OCI-LY7 (cell line): ENCODE measurements at regions not wholly inside any gene's neighbourhood (a gene's known extent, or its start where the extent isn't known, plus 50 kb on each side); places are given as distances from the start of the nearest gene placed in this dataset.

Experiments used
- BruUV-seq: library from RNA; stranded (reverse); fragments of 400-500 nt; replicated peaks from 2 replicates; lab custom pipeline; 2021; lab: Mats Ljungman, UMichigan
- CTCF ChIA-PET: fragments of 300-600 bp; sonication (Branson Sonifier 250); formaldehyde crosslinking; loops from one replicate; lab custom pipeline; 2022; ENCODE audit warnings: antibody characterized with exemption; ENCODE audit not compliant: unreplicated experiment; lab: Charles Lee
- POLR2A ChIA-PET: fragments of 300-600 bp; sonication (Branson Sonifier 250); formaldehyde crosslinking; loops from one replicate; lab custom pipeline; 2022; ENCODE audit warnings: antibody characterized with exemption; lab: Charles Lee
- DNase-seq: peaks from one replicate; pipeline ENCODE4 v3.0.0-alpha.2; 2015; ENCODE audit warnings: low spot score
- H2AFZ ChIP-seq: fragments of 200-600 bp; sonication (generic), shearing (Covaris generic); 2 replicates; pipeline ENCODE4 v1.6.1; 2014; ENCODE audit warnings: mild to moderate bottlenecking, antibody characterized with exemption, low read length, moderate library complexity
- H3K27ac ChIP-seq: fragments of 200-600 bp; sonication (generic); 2 replicates; pipeline ENCODE4 v1.5.1; 2014; ENCODE audit warnings: mixed run types, low read depth, mild to moderate bottlenecking, moderate library complexity, low read length, inconsistent platforms; ENCODE audit not compliant: poor library complexity, severe bottlenecking
- H3K36me3 ChIP-seq: fragments of 200-600 bp; sonication (generic); 2 replicates; pipeline ENCODE4 v1.6.1; 2014; ENCODE audit warnings: mild to moderate bottlenecking, antibody characterized with exemption, low read length, moderate library complexity, mixed read lengths; ENCODE audit not compliant: insufficient read depth
- H3K4me1 ChIP-seq: fragments of 200-600 bp; sonication (generic); 2 replicates; pipeline ENCODE4 v1.5.1; 2014; ENCODE audit warnings: mild to moderate bottlenecking, low read length; ENCODE audit not compliant: insufficient read depth, poor library complexity, severe bottlenecking
- H3K4me2 ChIP-seq: fragments of 200-600 bp; sonication (generic); 2 replicates; pipeline ENCODE4 v1.6.1; 2014; ENCODE audit warnings: mild to moderate bottlenecking, low read length
- H3K4me3 ChIP-seq: fragments of 200-600 bp; sonication (generic); 2 replicates; pipeline ENCODE4 v1.5.1; 2014; ENCODE audit warnings: mild to moderate bottlenecking, low read depth, low read length; ENCODE audit not compliant: poor library complexity, severe bottlenecking
- H3K79me2 ChIP-seq: fragments of 200-600 bp; sonication (generic); 2 replicates; pipeline ENCODE4 v1.6.1; 2016; ENCODE audit warnings: low read depth, mild to moderate bottlenecking, low read length, moderate library complexity, mixed read lengths; ENCODE audit not compliant: insufficient read depth
- H3K9me2 ChIP-seq: fragments of 200-600 bp; sonication (generic); 2 replicates; pipeline ENCODE4 v1.6.1; 2016; ENCODE audit warnings: mild to moderate bottlenecking, low read length, mixed read lengths; ENCODE audit not compliant: insufficient read depth
- H3K9me3 ChIP-seq: fragments of 200-600 bp; sonication (generic); 2 replicates; pipeline ENCODE4 v1.6.1; 2014; ENCODE audit warnings: mild to moderate bottlenecking, mixed run types, low read length, mixed read lengths
- H4K20me1 ChIP-seq: fragments of 200-600 bp; sonication (generic); 2 replicates; pipeline ENCODE4 v1.6.1; 2014; ENCODE audit warnings: mild to moderate bottlenecking, antibody characterized with exemption, low read length, moderate library complexity, mixed read lengths; ENCODE audit not compliant: insufficient read depth
- CTCF ChIP-seq: fragments of 200-600 bp; sonication (generic); conservative IDR thresholded peaks from 2 replicates; pipeline ENCODE4 v1.5.1; 2014; ENCODE audit warnings: mild to moderate bottlenecking, antibody characterized with exemption, low read length, moderate library complexity, mixed read lengths
- EZH2phosphoT487 ChIP-seq: fragments of 200-600 bp; sonication (generic); IDR thresholded peaks from 2 replicates; pipeline ENCODE4 v1.6.1; 2018; ENCODE audit warnings: low read depth, borderline replicate concordance, mild to moderate bottlenecking, mixed run types, antibody characterized with exemption, low read length, moderate library complexity, mixed read lengths
- intact Hi-C: fragments of 100-400 bp; cut with micrococcal nuclease; formaldehyde crosslinking; loops from one replicate; pipeline ENCODE4 v1.10.0; 2022; ENCODE audit not compliant: unreplicated experiment

- Histone ChIP-seq H3K4me3 (no peak overlapping the region), H3K9me2 (no peaks in the 10 kb centered on the region), H3K9me3 (peaks cover 17% of the 10 kb centered on the region; the same call in 1 of the 2 replicates), H3K79me2 (no peaks in the 10 kb centered on the region), H4K20me1 (no peaks in the 10 kb centered on the region), H3K4me2 (no peak overlapping the region), H3K36me3 (no peaks in the 10 kb centered on the region), H3K4me1 (no peaks in the 10 kb centered on the region), H2AFZ (no peak overlapping the region), H3K27ac (no peak overlapping the region)
- ChIA-PET POLR2A (interaction anchor here (0.6 to 1.4 kb wide), 2 partner anchors 13 to 32 kb away, joined by 3 to 6 read pairs; no protein-coding TSS in a partner anchor), CTCF (no interaction called here)
- intact Hi-C loops, result no loop called here
- no TSS peak for BruUV-seq
- TF ChIP-seq EZH2phosphoT487 (no peak), CTCF (no peak)
- DNase-seq, result no peak
Observed at GRCh38 chr13:89708013-89708412, 1639.5 kb upstream of the MIR17HG start.

- Histone ChIP-seq H3K79me2 (no peaks in the 10 kb centered on the region), H3K4me3 (no peak overlapping the region), H3K9me3 (peaks cover 9% of the 10 kb centered on the region; the same call in 1 of the 2 replicates), H3K4me1 (no peaks in the 10 kb centered on the region), H4K20me1 (no peaks in the 10 kb centered on the region), H3K36me3 (no peaks in the 10 kb centered on the region), H3K27ac (no peak overlapping the region), H3K9me2 (no peaks in the 10 kb centered on the region), H2AFZ (no peak overlapping the region), H3K4me2 (no peak overlapping the region)
- intact Hi-C loops, result no loop called here
- POLR2A ChIA-PET, result interaction anchor here (0.7 to 1.7 kb wide), 3 partner anchors 14 to 30 kb away, joined by 3 to 6 read pairs (median 3); no protein-coding TSS in a partner anchor
- no TSS peak for BruUV-seq
- CTCF ChIA-PET, result no interaction called here
- DNase-seq, result no peak
- TF ChIP-seq CTCF, result no peak
- no peak for TF ChIP-seq EZH2phosphoT487
Observed at GRCh38 chr13:89721216-89721615, 1626.3 kb upstream of the MIR17HG start.

- no peak overlapping the region for H3K4me2 ChIP-seq
- H3K36me3 ChIP-seq, result no peaks in the 10 kb centered on the region
- ChIA-PET CTCF (no interaction called here), POLR2A (interaction anchor here (0.6 kb wide), 1 partner anchor 1420 kb away, joined by 4 read pairs; no protein-coding TSS in a partner anchor)
- H3K9me2 ChIP-seq, result no peaks in the 10 kb centered on the region
- no peak for DNase-seq
- TF ChIP-seq CTCF, result no peak
- no peak for TF ChIP-seq EZH2phosphoT487
- no TSS peak for BruUV-seq
- no peaks in the 10 kb centered on the region for H4K20me1 ChIP-seq
- H3K27ac ChIP-seq, result no peak overlapping the region
- no peaks in the 10 kb centered on the region for H3K79me2 ChIP-seq
- peaks cover 26% of the 10 kb centered on the region; the same call in 1 of the 2 replicates for H3K9me3 ChIP-seq
- intact Hi-C loops, result no loop called here
- no peak overlapping the region for H2AFZ ChIP-seq
- no peak overlapping the region for H3K4me3 ChIP-seq
- H3K4me1 ChIP-seq, result no peaks in the 10 kb centered on the region
Observed at GRCh38 chr13:89726690-89727435, 1620.6 kb upstream of the MIR17HG start.
